ENCODE measurements at regions not wholly inside any gene's neighbourhood (a gene's known extent, or its start where the extent isn't known, plus 50 kb on each side); places are given as distances from the start of the nearest gene placed in this dataset.

DNA sequence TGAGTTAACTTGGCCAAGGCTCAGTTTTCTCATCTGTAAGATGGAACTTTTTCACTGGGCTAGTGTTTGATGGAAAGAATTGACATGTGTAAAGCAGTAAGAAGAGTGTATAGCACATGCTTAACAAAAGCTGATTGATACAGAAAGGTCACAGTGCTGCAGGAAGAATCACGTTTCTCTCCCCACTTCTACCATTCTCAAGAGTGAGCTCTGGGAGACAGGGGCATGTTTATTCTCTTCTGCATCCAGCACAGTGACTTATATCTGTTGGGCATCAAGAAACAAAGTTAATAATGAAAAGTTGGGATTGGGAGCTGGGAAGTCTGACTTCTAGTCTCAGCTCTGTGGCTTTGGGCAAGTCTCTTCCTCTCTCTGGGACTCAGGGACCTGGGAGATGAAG, 55.3 kb downstream of the IRX3 start:
- no peak overlapping the region for H3K27ac ChIP-seq (ENCODE audit: low read depth)
- Mint-ChIP-seq H3K9me3 (peaks cover 7% of the 10 kb centered on the region; the same call in 2 of the 3 replicates), H3K4me3 (no peak overlapping the region), H3K27me3 (ENCODE audit: insufficient read depth, low read depth, poor library complexity) (no peaks in the 10 kb centered on the region), H3K4me1 (no peaks in the 10 kb centered on the region), H3K27ac (no peak overlapping the region), H3K36me3 (ENCODE audit: low read depth) (no peaks in the 10 kb centered on the region)
- H4K20me1 ChIP-seq (replicated peaks; ENCODE audit: insufficient read depth) = no peaks in the 10 kb centered on the region
- no peaks in the 10 kb centered on the region; the same call in 1 of the 2 replicates for H3K9me2 ChIP-seq (ENCODE audit: insufficient read depth)
- no peak overlapping the region for H3K4me2 ChIP-seq
- H3K4me3 ChIP-seq = no peak overlapping the region
- no peak for DNase-seq (ENCODE audit: low spot score)
- no peaks in the 10 kb centered on the region for H3F3A ChIP-seq (replicated peaks; ENCODE audit: low read depth)
- no peak overlapping the region for H2AFZ ChIP-seq
- no peaks in the 10 kb centered on the region for H3K4me1 ChIP-seq (ENCODE audit: insufficient read depth)
- ATAC-seq = no peak
- TF ChIP-seq ZNF331 (CRISPR knock-in tag; IDR thresholded peaks at IDR 0.05; ENCODE audit: low read depth) = no peak
- no peak for TF ChIP-seq CREB1 (CRISPR knock-in tag; IDR thresholded peaks at IDR 0.05; ENCODE audit: low read depth)
- TF ChIP-seq NANOG (IDR thresholded peaks at IDR 0.05; ENCODE audit: borderline replicate concordance) = no peak
- TF ChIP-seq EZH2 (IDR thresholded peaks at IDR 0.05; ENCODE audit: low read depth, unreplicated experiment) = no peak
- no peak for TF ChIP-seq JUNB (IDR thresholded peaks at IDR 0.05; ENCODE audit: unreplicated experiment)
- no peak for TF ChIP-seq STAT1 (IDR thresholded peaks at IDR 0.05; ENCODE audit: unreplicated experiment)
- no peak for TF ChIP-seq ETS1 (IDR thresholded peaks at IDR 0.05)
- TF ChIP-seq POLR2AphosphoS5 (IDR thresholded peaks at IDR 0.05; ENCODE audit: low read depth) = no peak
- no peak for TF ChIP-seq EZH2phosphoT487 (IDR thresholded peaks at IDR 0.05; ENCODE audit: unreplicated experiment)
- no peak for TF ChIP-seq ZNF114 (CRISPR knock-in tag; IDR thresholded peaks at IDR 0.05)
- TF ChIP-seq, protein P1, sequence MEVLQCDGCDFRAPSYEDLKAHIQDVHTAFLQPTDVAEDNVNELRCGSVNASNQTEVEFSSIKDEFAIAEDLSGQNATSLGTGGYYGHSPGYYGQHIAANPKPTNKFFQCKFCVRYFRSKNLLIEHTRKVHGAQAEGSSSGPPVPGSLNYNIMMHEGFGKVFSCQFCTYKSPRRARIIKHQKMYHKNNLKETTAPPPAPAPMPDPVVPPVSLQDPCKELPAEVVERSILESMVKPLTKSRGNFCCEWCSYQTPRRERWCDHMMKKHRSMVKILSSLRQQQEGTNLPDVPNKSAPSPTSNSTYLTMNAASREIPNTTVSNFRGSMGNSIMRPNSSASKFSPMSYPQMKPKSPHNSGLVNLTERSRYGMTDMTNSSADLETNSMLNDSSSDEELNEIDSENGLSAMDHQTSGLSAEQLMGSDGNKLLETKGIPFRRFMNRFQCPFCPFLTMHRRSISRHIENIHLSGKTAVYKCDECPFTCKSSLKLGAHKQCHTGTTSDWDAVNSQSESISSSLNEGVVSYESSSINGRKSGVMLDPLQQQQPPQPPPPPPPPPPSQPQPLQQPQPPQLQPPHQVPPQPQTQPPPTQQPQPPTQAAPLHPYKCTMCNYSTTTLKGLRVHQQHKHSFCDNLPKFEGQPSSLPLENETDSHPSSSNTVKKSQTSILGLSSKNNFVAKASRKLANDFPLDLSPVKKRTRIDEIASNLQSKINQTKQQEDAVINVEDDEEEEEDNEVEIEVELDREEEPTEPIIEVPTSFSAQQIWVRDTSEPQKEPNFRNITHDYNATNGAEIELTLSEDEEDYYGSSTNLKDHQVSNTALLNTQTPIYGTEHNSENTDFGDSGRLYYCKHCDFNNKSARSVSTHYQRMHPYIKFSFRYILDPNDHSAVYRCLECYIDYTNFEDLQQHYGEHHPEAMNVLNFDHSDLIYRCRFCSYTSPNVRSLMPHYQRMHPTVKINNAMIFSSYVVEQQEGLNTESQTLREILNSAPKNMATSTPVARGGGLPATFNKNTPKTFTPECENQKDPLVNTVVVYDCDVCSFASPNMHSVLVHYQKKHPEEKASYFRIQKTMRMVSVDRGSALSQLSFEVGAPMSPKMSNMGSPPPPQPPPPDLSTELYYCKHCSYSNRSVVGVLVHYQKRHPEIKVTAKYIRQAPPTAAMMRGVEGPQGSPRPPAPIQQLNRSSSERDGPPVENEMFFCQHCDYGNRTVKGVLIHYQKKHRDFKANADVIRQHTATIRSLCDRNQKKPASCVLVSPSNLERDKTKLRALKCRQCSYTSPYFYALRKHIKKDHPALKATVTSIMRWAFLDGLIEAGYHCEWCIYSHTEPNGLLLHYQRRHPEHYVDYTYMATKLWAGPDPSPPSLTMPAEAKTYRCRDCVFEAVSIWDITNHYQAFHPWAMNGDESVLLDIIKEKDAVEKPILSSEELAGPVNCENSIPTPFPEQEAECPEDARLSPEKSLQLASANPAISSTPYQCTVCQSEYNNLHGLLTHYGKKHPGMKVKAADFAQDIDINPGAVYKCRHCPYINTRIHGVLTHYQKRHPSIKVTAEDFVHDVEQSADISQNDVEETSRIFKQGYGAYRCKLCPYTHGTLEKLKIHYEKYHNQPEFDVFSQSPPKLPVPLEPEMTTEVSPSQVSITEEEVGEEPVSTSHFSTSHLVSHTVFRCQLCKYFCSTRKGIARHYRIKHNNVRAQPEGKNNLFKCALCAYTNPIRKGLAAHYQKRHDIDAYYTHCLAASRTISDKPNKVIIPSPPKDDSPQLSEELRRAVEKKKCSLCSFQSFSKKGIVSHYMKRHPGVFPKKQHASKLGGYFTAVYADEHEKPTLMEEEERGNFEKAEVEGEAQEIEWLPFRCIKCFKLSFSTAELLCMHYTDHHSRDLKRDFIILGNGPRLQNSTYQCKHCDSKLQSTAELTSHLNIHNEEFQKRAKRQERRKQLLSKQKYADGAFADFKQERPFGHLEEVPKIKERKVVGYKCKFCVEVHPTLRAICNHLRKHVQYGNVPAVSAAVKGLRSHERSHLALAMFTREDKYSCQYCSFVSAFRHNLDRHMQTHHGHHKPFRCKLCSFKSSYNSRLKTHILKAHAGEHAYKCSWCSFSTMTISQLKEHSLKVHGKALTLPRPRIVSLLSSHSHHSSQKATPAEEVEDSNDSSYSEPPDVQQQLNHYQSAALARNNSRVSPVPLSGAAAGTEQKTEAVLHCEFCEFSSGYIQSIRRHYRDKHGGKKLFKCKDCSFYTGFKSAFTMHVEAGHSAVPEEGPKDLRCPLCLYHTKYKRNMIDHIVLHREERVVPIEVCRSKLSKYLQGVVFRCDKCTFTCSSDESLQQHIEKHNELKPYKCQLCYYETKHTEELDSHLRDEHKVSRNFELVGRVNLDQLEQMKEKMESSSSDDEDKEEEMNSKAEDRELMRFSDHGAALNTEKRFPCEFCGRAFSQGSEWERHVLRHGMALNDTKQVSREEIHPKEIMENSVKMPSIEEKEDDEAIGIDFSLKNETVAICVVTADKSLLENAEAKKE (CRISPR knock-in tag; IDR thresholded peaks at IDR 0.05) = no peak
- TF ChIP-seq REST (IDR thresholded peaks at IDR 0.05; ENCODE audit: unreplicated experiment) = no peak
- TF ChIP-seq CTCF (conservative IDR thresholded peaks at IDR 0.05; ENCODE audit: low read depth in 2 of 2) = no peak
- no peaks in the 10 kb centered on the region for H3K79me2 ChIP-seq (replicated peaks; ENCODE audit: insufficient read depth)
- no peaks in the 10 kb centered on the region for H3K36me3 ChIP-seq (ENCODE audit: insufficient read depth)
- no peaks in the 10 kb centered on the region for H3K27me3 ChIP-seq (ENCODE audit: insufficient read depth)
